Activated CD8-positive, alpha-beta T cell treated with anti-CD3 and anti-CD28 coated beads for 36 hours (primary cell): ENCODE measurements at regions not wholly inside any gene's neighbourhood (a gene's known extent, or its start where the extent isn't known, plus 50 kb on each side); places are given as distances from the start of the nearest gene placed in this dataset.

Experiments
- ATAC-seq: fragments of 200-7000 bp; cut with Tn5 transposase; one replicate; pipeline ENCODE4 v1.10.0; 2021; ENCODE audit warnings: mild to moderate bottlenecking, moderate library complexity
- CTCF ChIA-PET: fragments of 350-600 bp; sonication (Branson Sonifier 250); formaldehyde crosslinking; loops from one replicate; lab custom pipeline; 2021; ENCODE audit warnings: antibody characterized with exemption; lab: Charles Lee
- POLR2A ChIA-PET: fragments of 350-600 bp; sonication (Branson Sonifier 250); formaldehyde crosslinking; loops from one replicate; lab custom pipeline; 2021; ENCODE audit warnings: antibody characterized with exemption; lab: Charles Lee
- DNase-seq: peaks from one replicate; pipeline ENCODE4 v3.0.0-alpha.2; 2020
- H3K27ac Mint-ChIP-seq: one replicate; pipeline ENCODE4 v1.8.0; 2021; ENCODE audit warnings: mild to moderate bottlenecking, mixed read lengths
- H3K27me3 Mint-ChIP-seq: one replicate; pipeline ENCODE4 v1.8.0; 2021; ENCODE audit warnings: mixed read lengths
- H3K36me3 Mint-ChIP-seq: one replicate; pipeline ENCODE4 v1.8.0; 2021; ENCODE audit warnings: low read depth, mixed read lengths
- H3K4me1 Mint-ChIP-seq: one replicate; pipeline ENCODE4 v1.8.0; 2021; ENCODE audit warnings: low read depth, mixed read lengths
- H3K4me3 Mint-ChIP-seq: one replicate; pipeline ENCODE4 v1.8.0; 2021; ENCODE audit warnings: mild to moderate bottlenecking, moderate library complexity, mixed read lengths
- H3K9me3 Mint-ChIP-seq: one replicate; pipeline ENCODE4 v1.8.0; 2021; ENCODE audit warnings: mixed read lengths
- intact Hi-C: fragments of 100-400 bp; cut with micrococcal nuclease; formaldehyde crosslinking; loops from one replicate; pipeline ENCODE4 v1.10.0; 2022
- TF ChIP-seq, protein P1 (sequence below): fragments of 200-600 bp; IDR thresholded peaks from one replicate; pipeline ENCODE4 v1.8.0; 2022; ENCODE audit warnings: antibody characterized with exemption, mild to moderate bottlenecking

DNA sequence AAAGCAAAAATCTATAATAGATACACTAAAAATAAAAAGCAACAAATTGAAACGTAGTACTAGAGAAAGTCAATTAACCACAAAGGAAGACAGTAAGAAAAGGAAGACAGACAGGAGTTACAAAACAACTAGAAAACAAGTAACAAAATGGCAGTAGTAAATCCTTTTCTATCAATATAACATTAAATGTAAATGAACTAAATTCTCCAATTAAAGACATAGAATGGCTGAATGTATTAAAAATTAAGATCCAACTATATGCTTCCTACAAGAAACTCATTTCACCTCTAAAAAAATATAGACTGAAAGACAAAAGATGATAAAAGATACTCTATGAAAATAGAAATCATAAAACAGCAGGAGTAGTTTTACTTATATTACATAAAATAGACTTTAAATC, 79.1 kb downstream of the CTH start:
- H3K27me3 Mint-ChIP-seq, result peaks cover 4% of the 10 kb centered on the region
- H3K27ac Mint-ChIP-seq, result no peak overlapping the region
- H3K4me1 Mint-ChIP-seq, result no peaks in the 10 kb centered on the region
- POLR2A ChIA-PET, result no interaction called here
- CTCF ChIA-PET, result no interaction called here
- H3K4me3 Mint-ChIP-seq, result no peak overlapping the region
- intact Hi-C loops, result no loop called here
- no peaks in the 10 kb centered on the region for H3K9me3 Mint-ChIP-seq
- no peak for DNase-seq
- H3K36me3 Mint-ChIP-seq, result no peaks in the 10 kb centered on the region
- ATAC-seq, result no peak
- TF ChIP-seq, protein P1, sequence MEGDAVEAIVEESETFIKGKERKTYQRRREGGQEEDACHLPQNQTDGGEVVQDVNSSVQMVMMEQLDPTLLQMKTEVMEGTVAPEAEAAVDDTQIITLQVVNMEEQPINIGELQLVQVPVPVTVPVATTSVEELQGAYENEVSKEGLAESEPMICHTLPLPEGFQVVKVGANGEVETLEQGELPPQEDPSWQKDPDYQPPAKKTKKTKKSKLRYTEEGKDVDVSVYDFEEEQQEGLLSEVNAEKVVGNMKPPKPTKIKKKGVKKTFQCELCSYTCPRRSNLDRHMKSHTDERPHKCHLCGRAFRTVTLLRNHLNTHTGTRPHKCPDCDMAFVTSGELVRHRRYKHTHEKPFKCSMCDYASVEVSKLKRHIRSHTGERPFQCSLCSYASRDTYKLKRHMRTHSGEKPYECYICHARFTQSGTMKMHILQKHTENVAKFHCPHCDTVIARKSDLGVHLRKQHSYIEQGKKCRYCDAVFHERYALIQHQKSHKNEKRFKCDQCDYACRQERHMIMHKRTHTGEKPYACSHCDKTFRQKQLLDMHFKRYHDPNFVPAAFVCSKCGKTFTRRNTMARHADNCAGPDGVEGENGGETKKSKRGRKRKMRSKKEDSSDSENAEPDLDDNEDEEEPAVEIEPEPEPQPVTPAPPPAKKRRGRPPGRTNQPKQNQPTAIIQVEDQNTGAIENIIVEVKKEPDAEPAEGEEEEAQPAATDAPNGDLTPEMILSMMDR, result no peak

DNA sequence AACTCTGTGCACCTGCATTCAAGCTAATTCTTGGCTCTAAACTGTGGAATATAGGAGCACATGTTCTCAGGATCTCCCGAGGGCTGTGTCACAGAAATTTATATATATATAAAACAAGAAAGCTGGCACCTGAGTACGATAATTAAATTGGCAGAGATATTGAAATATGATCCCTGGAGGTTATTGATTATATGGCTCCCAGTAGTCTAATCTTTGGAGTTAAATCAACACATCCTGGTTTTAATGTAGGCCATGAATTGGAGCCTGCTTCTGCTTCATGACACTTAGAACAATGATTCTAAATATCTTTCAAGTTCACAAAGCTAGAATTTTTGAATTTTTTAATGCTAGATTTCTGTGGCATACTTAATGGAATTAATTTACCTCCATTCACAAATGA, 84.3 kb downstream of the CTH start:
- no peaks in the 10 kb centered on the region for H3K27me3 Mint-ChIP-seq
- H3K4me1 Mint-ChIP-seq, result no peaks in the 10 kb centered on the region
- H3K27ac Mint-ChIP-seq, result no peak overlapping the region
- no peak overlapping the region for H3K4me3 Mint-ChIP-seq
- ChIA-PET POLR2A (no interaction called here), CTCF (no interaction called here)
- intact Hi-C loops, result no loop called here
- H3K36me3 Mint-ChIP-seq, result no peaks in the 10 kb centered on the region
- ATAC-seq (no peak), DNase-seq (no peak)
- TF ChIP-seq, protein P1, result no peak
- H3K9me3 Mint-ChIP-seq, result no peaks in the 10 kb centered on the region

DNA sequence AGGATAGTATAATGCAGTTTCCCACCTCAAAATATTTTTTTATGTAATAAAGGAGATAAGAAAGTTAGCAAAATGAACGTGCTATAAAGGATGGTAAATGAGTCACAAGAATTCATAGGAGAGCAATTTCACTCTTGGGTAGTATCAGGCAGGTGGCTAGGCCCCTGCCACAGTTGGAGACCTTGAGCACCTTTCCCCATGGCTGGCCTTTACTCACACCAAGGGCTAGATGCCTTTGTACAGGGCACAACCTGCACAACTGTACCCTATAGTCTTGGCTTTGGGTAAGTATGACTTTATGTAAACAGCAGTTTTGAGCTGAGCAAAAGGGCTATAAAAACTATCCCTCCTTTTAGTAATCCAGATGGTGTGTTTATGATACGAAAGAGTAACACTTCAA, 85.1 kb downstream of the CTH start:
- CTCF ChIA-PET, result no interaction called here
- DNase-seq (no peak), ATAC-seq (no peak)
- Mint-ChIP-seq H3K4me3 (no peak overlapping the region), H3K27ac (no peak overlapping the region), H3K27me3 (no peaks in the 10 kb centered on the region), H3K9me3 (no peaks in the 10 kb centered on the region), H3K36me3 (no peaks in the 10 kb centered on the region), H3K4me1 (no peaks in the 10 kb centered on the region)
- TF ChIP-seq, protein P1, result no peak
- POLR2A ChIA-PET, result no interaction called here
- intact Hi-C loops, result no loop called here

DNA sequence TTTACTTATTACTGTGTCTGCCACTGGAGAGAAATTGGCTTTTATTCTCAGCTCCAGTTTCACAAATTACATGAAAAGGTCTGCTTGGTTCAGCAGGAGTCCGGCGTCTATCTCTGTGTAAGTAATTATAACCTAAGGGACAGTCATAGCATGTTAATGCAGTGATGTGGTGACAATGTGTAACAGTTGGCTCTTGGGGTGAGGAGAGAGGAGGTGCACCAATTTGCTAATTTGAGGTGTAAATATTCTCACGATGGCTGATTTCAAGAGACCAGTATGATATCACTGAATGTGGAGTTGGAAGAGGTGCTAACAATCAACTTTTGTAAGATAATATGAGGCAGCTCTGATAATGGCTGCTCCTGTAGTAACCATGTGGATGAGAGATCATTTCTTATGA, 86.1 kb downstream of the CTH start:
- no peaks in the 10 kb centered on the region for H3K27me3 Mint-ChIP-seq
- no peak overlapping the region for H3K27ac Mint-ChIP-seq
- CTCF ChIA-PET, result no interaction called here
- H3K9me3 Mint-ChIP-seq, result no peaks in the 10 kb centered on the region
- H3K4me1 Mint-ChIP-seq, result no peaks in the 10 kb centered on the region
- intact Hi-C loops, result no loop called here
- POLR2A ChIA-PET, result no interaction called here
- TF ChIP-seq, protein P1, result no peak
- DNase-seq (no peak), ATAC-seq (no peak)
- no peaks in the 10 kb centered on the region for H3K36me3 Mint-ChIP-seq
- H3K4me3 Mint-ChIP-seq, result no peak overlapping the region

DNA sequence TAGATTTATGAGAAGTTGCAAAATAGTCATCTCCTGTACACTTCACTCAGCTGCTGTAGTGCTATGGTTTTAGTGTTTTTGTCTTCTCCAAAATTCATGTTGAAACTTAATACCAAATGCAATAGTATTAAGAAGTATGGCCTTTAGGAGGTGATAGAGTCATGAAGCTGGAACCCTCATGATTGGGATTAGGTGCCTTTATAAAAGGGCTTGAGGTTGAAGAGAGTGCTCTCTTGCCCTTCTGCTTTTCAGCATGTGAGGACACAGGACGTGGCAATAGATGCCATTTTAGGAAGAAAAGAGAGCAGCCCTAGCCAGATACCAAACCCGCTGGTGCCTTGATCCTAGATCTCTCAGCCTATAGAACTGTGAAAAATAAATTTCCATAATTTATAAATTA, 87.6 kb downstream of the CTH start:
- Mint-ChIP-seq H3K36me3 (no peaks in the 10 kb centered on the region), H3K4me3 (no peak overlapping the region), H3K9me3 (no peaks in the 10 kb centered on the region), H3K27me3 (peaks cover 3% of the 10 kb centered on the region), H3K4me1 (no peaks in the 10 kb centered on the region), H3K27ac (no peak overlapping the region)
- CTCF ChIA-PET, result interaction anchor here (1.8 kb wide), 1 partner anchor 15 kb away, joined by 4 read pairs; no protein-coding TSS in a partner anchor
- DNase-seq, result no peak
- no peak for ATAC-seq
- POLR2A ChIA-PET, result no interaction called here
- intact Hi-C loops, result no loop called here
- TF ChIP-seq, protein P1, result no peak
